Lower leg skin (tissue), 3 donors: ENCODE measurements at regions not wholly inside any gene's neighbourhood (a gene's known extent, or its start where the extent isn't known, plus 50 kb on each side); places are given as distances from the start of the nearest gene placed in this dataset.

Experiments used
- POLR2A ChIP-seq, 2 donors: fragments of 450-650 bp; IDR thresholded peaks; one replicate each; pipeline ENCODE4 v1.6.1; 2016 to 2017; ENCODE audit warnings: antibody characterized with exemption in 2 of 2, mild to moderate bottlenecking in 1 of 2, moderate library complexity in 1 of 2
- TF ChIP-seq, protein P1 (sequence below), 3 donors: fragments of 450-650 bp; IDR thresholded peaks; one replicate each; pipeline ENCODE4 v1.5.1; 2016; ENCODE audit warnings: antibody characterized with exemption in 3 of 3, mild to moderate bottlenecking in 3 of 3, moderate library complexity in 2 of 3

DNA sequence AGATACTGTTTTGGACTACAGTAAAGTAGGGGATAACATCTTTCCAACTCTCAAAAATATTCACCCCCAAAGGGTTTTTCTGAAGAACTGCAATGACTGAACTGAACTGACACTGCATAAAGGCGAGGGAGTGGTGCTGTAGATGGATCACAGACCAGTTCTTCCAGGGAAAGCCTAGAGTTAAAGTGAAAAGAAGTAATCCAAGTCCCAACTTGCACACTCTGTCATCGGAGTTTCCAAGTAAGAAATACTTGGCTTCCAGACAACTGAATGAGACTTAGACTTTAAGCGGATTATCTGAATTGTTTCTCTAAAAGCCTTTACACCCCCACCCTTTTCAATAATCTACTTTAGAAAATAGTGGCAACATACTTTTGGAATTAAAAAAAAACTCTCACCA is 134.1 kb upstream of the PREP start:
- TF ChIP-seq, protein P1, sequence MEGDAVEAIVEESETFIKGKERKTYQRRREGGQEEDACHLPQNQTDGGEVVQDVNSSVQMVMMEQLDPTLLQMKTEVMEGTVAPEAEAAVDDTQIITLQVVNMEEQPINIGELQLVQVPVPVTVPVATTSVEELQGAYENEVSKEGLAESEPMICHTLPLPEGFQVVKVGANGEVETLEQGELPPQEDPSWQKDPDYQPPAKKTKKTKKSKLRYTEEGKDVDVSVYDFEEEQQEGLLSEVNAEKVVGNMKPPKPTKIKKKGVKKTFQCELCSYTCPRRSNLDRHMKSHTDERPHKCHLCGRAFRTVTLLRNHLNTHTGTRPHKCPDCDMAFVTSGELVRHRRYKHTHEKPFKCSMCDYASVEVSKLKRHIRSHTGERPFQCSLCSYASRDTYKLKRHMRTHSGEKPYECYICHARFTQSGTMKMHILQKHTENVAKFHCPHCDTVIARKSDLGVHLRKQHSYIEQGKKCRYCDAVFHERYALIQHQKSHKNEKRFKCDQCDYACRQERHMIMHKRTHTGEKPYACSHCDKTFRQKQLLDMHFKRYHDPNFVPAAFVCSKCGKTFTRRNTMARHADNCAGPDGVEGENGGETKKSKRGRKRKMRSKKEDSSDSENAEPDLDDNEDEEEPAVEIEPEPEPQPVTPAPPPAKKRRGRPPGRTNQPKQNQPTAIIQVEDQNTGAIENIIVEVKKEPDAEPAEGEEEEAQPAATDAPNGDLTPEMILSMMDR (IDR thresholded peaks at IDR 0.05) = no peak
- no peak for TF ChIP-seq POLR2A (IDR thresholded peaks at IDR 0.05)
